OCI-LY1 (cell line): ENCODE measurements at regions not wholly inside any gene's neighbourhood (a gene's known extent, or its start where the extent isn't known, plus 50 kb on each side); places are given as distances from the start of the nearest gene placed in this dataset.

ENCODE experiments used
- EZH2 ChIP-seq: fragments of 200-600 bp; sonication (generic), shearing (Covaris generic); IDR thresholded peaks from 2 replicates; pipeline ENCODE4 v1.8.0; 2017; ENCODE audit warnings: borderline replicate concordance, mixed run types, mild to moderate bottlenecking, antibody characterized with exemption, low read length, moderate library complexity, mixed read lengths
- TF ChIP-seq, protein P1 (sequence below): fragments of 200-600 bp; sonication (generic), shearing (Covaris generic); IDR thresholded peaks from 2 replicates; pipeline ENCODE4 v1.5.1; 2017; ENCODE audit warnings: mild to moderate bottlenecking, antibody characterized with exemption, low read length, moderate library complexity, mixed read lengths

DNA sequence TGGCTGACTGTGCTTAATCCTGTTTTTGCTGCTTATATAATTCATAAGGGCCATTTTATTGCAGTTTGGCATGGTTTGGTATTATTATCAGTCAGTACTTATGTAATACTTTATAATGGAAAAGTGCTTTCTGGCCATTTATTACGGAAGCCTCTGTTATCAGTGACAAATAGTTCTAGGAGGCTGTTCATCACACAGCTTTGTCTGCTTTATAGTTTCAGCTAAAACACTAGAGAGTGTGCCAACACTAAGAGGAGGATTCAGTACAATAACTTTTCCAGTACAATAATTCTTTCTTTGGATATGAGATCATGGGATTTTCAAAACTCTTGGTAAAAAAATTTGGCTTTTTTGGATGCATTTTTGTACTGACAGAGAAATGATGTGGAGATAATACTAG lies 102.9 kb upstream of the PTGFR start:
- TF ChIP-seq, protein P1, sequence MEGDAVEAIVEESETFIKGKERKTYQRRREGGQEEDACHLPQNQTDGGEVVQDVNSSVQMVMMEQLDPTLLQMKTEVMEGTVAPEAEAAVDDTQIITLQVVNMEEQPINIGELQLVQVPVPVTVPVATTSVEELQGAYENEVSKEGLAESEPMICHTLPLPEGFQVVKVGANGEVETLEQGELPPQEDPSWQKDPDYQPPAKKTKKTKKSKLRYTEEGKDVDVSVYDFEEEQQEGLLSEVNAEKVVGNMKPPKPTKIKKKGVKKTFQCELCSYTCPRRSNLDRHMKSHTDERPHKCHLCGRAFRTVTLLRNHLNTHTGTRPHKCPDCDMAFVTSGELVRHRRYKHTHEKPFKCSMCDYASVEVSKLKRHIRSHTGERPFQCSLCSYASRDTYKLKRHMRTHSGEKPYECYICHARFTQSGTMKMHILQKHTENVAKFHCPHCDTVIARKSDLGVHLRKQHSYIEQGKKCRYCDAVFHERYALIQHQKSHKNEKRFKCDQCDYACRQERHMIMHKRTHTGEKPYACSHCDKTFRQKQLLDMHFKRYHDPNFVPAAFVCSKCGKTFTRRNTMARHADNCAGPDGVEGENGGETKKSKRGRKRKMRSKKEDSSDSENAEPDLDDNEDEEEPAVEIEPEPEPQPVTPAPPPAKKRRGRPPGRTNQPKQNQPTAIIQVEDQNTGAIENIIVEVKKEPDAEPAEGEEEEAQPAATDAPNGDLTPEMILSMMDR: no peak
- TF ChIP-seq EZH2: no peak
